ENCODE measurements at regions not wholly inside any gene's neighbourhood (a gene's known extent, or its start where the extent isn't known, plus 50 kb on each side); places are given as distances from the start of the nearest gene placed in this dataset.
"Not testable (repeated sequence)": the region's sequence is repeated elsewhere in the genome, so short reads cannot be mapped to it uniquely, and the experiment has no call there.

DNA sequence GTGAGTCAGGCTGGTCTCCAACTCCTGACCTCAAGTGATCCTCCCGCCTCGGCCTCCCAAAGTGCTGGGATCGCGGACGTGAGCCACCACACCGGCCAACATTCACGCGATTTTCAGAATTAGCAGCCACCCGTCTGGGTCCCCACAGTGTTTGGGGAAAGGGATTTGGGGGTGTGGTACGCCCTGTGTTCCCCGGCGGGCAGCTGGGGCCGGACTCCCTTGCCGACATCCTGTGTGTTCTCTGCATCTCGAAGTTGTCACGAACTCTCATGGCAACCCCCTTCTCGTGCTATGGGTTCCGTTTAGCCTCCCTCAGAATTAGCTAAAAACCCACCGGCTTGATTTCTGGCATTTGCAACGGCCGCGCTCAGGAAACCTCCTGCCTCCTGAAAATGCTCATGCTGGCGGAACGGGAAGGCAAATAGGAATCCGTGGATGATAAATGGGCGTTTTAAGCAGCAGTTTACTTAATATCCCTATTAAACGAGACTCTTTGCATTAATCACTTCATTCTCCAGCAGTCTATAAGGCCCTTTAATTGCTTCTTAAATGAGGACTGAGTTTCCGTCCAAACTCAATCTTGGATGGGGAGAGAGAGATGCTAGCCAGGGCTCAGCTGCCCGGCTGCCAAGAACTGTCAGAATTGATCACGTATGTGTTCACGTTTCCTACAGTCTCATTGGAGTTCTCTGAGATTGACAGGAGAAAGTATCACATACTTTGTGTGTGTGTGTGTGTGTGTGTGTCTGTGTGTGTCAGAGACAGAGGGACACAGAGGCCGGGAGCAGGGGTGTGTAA lies 78.9 kb upstream of the PPP2R3B start:
- Mint-ChIP-seq H3K4me1 (ENCODE audit: unreplicated experiment) (no peaks in the 10 kb centered on the region), H3K4me3 (no peak overlapping the region), H3K27me3 (peaks cover 19% of the 10 kb centered on the region), H3K36me3 (peaks cover 3% of the 10 kb centered on the region), H3K27ac (no peak overlapping the region), H3K9me3 (peaks cover 4% of the 10 kb centered on the region)
- DNase-seq (ENCODE audit: extremely low spot score, unreplicated experiment): no peak
- TF ChIP-seq, protein P1, sequence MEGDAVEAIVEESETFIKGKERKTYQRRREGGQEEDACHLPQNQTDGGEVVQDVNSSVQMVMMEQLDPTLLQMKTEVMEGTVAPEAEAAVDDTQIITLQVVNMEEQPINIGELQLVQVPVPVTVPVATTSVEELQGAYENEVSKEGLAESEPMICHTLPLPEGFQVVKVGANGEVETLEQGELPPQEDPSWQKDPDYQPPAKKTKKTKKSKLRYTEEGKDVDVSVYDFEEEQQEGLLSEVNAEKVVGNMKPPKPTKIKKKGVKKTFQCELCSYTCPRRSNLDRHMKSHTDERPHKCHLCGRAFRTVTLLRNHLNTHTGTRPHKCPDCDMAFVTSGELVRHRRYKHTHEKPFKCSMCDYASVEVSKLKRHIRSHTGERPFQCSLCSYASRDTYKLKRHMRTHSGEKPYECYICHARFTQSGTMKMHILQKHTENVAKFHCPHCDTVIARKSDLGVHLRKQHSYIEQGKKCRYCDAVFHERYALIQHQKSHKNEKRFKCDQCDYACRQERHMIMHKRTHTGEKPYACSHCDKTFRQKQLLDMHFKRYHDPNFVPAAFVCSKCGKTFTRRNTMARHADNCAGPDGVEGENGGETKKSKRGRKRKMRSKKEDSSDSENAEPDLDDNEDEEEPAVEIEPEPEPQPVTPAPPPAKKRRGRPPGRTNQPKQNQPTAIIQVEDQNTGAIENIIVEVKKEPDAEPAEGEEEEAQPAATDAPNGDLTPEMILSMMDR (conservative IDR thresholded peaks at IDR 0.05): no peak

DNA sequence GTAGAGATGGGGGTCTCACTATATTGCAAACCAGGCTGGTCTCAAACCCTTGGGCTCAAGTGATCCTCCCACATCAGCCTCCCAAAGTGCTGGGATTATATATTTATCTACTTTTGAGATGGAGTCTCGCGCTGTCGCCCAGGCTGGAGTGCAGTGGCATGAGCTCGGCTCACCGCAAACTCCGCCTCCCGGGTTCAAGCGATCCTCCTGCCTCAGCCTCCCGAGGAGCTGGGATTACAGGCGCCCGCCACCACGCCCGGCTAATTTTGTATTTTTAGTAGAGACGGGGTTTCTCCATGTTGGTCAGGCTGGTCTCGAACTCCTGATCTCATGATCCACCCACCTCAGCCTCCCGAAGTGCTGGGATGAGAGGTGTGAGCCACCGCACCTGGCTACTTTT lies 80.1 kb upstream of the PPP2R3B start:
- H3K36me3 Mint-ChIP-seq; H3K4me3 Mint-ChIP-seq; H3K27me3 Mint-ChIP-seq; H3K4me1 Mint-ChIP-seq (ENCODE audit: unreplicated experiment); H3K9me3 Mint-ChIP-seq; DNase-seq (ENCODE audit: extremely low spot score, unreplicated experiment); H3K27ac Mint-ChIP-seq: not testable (repeated sequence)

DNA sequence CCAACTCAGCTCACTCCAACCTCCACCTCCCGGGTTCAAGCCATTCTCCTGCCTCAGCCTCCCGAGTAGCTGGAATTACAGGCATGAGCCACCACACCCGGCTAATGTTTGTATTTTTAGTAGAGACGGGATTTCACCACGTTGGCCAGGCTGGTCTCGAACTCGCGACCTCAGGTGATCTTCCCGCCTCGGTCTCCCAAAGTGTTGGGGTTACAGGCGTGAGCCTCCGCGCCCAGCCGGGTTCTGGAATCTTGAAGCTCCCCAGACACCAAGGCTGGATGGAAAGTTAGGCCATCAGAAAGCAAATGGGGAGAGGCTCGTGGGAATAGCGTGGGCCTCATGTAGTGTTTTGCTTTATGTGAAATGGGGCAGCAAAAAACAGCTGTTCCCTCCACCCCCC lies 81.0 kb upstream of the PPP2R3B start:
- H3K4me1 Mint-ChIP-seq (ENCODE audit: unreplicated experiment); H3K4me3 Mint-ChIP-seq; H3K27ac Mint-ChIP-seq; DNase-seq (ENCODE audit: extremely low spot score, unreplicated experiment); H3K36me3 Mint-ChIP-seq; H3K27me3 Mint-ChIP-seq; H3K9me3 Mint-ChIP-seq: not testable (repeated sequence)

DNA sequence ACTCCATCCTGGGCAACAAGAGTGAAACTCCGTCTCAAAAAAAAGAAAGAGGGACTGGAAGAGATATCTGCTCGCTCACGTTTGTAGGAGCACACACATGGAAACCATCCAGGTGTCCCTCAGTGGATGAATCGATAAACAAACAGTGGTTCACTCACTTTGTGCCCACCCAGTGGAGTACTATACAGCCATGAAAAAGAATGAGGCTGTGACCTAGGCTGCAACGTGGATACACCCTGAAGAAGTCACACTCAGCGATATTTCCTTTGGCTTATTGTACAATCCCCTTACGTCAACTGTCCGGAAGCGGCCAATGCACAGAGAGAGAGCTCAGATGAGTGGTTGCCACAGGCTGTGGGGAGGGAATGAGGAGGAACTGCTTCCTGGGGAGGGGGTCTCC lies 82.3 kb upstream of the PPP2R3B start:
- Mint-ChIP-seq H3K27ac (no peak overlapping the region), H3K9me3 (no peaks in the 10 kb centered on the region), H3K4me1 (ENCODE audit: unreplicated experiment) (no peaks in the 10 kb centered on the region), H3K27me3 (peaks cover 4% of the 10 kb centered on the region), H3K36me3 (no peaks in the 10 kb centered on the region), H3K4me3 (no peak overlapping the region)
- TF ChIP-seq, protein P1 (conservative IDR thresholded peaks at IDR 0.05): no peak
- DNase-seq (ENCODE audit: extremely low spot score, unreplicated experiment): no peak

DNA sequence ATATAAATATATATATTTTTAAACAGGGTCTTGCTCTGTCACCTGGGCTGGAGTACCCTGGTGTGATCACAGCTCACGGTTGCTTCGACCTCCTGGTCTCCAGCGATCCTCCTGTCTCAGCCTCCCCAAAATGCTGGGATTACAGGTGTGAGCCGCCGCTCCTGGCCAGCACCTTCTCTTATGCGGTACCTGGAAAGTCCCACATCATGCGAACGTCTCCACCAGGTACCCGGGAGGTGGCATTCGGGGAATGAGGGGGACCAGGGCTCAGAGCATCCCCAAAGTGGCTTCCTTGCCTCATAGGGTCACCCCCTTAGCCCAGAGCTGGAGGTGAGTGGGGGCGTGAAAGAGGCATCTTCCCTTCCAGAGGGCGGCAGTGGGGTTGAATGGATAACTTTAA lies 84.0 kb upstream of the PPP2R3B start:
- TF ChIP-seq, protein P1 (conservative IDR thresholded peaks at IDR 0.05): no peak
- DNase-seq (ENCODE audit: extremely low spot score, unreplicated experiment): no peak
- H3K9me3 Mint-ChIP-seq: peaks cover 2% of the 10 kb centered on the region

DNA sequence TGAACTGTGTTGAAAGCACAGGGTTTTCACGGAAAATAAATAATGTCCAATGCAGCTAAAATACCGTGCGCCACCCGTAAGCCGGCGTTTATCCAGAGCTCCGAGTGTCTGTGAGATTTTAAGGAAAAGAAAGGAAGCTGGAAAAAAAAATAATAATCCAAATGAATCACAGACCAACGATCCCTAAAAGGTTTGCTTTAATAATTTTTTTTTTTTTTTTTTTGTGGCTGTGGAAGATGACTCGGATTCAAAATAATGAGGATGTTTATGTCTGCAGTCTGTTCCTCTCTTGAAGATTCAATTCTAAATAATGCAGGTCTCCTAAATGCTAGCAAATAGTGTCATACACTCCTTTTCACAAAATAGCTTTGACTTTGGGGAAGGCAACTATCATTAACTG lies 84.6 kb upstream of the PPP2R3B start:
- DNase-seq (ENCODE audit: extremely low spot score, unreplicated experiment): no peak
- no peaks in the 10 kb centered on the region for H3K36me3 Mint-ChIP-seq
- no peaks in the 10 kb centered on the region for H3K4me1 Mint-ChIP-seq (ENCODE audit: unreplicated experiment)
- no peak overlapping the region for H3K27ac Mint-ChIP-seq
- H3K9me3 Mint-ChIP-seq: peaks cover 5% of the 10 kb centered on the region
- TF ChIP-seq, protein P1 (conservative IDR thresholded peaks at IDR 0.05): no peak
- H3K27me3 Mint-ChIP-seq: peaks cover 10% of the 10 kb centered on the region
- H3K4me3 Mint-ChIP-seq: no peak overlapping the region

More for the DNA sequence above, 84.0 kb upstream of the PPP2R3B start:
- Mint-ChIP-seq H3K4me3 (no peak overlapping the region), H3K27ac (no peak overlapping the region), H3K36me3 (no peaks in the 10 kb centered on the region), H3K4me1 (ENCODE audit: unreplicated experiment) (no peaks in the 10 kb centered on the region), H3K27me3 (peaks cover 6% of the 10 kb centered on the region)

DNA sequence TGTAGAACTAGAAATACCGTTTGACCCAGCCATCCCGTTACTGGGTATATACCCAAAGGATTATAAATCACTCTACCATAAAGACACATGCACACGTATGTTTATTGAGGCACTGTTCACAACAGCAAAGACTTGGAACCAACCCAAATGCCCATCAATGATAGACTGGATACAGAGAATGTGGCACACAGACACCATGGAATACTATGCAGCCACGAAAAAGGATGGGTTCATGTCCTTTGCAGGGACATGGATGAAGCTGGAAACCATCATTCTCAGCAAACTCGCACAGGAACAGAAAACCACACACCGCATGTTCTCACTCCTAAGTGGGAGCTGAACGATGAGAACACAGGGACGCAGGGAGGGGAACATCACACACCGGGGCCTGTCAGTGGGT lies 85.6 kb upstream of the PPP2R3B start:
- H3K27me3 Mint-ChIP-seq: peaks cover 20% of the 10 kb centered on the region
- H3K4me1 Mint-ChIP-seq (ENCODE audit: unreplicated experiment); H3K27ac Mint-ChIP-seq; H3K9me3 Mint-ChIP-seq; H3K36me3 Mint-ChIP-seq; H3K4me3 Mint-ChIP-seq; DNase-seq (ENCODE audit: extremely low spot score, unreplicated experiment): not testable (repeated sequence)

Data from type B pancreatic cell (in vitro differentiated cells).